SU-DHL-6 (cell line): ENCODE measurements at regions not wholly inside any gene's neighbourhood (a gene's known extent, or its start where the extent isn't known, plus 50 kb on each side); places are given as distances from the start of the nearest gene placed in this dataset.

Experiments
- H2AFZ ChIP-seq: fragments of 200-600 bp; sonication (generic); 2 replicates; pipeline ENCODE4 v1.6.1; 2014; ENCODE audit warnings: low read depth, mild to moderate bottlenecking, moderate library complexity, mixed read lengths, antibody characterized with exemption, low read length; ENCODE audit not compliant: severe bottlenecking
- H3F3A ChIP-seq: fragments of 200-600 bp; shearing (Covaris generic); 2 replicates; pipeline ENCODE4 v1.6.0; 2016; ENCODE audit warnings: antibody characterized with exemption, mild to moderate bottlenecking; ENCODE audit not compliant: insufficient read depth
- H3K27ac ChIP-seq: fragments of 200-600 bp; sonication (generic); 2 replicates; pipeline ENCODE4 v1.5.1; 2016; ENCODE audit warnings: low read depth, mild to moderate bottlenecking, low read length, moderate library complexity, mixed read lengths
- H3K27me3 ChIP-seq: fragments of 200-600 bp; sonication (generic), shearing (Covaris generic); 2 replicates; pipeline ENCODE4 v1.6.0; 2014; ENCODE audit warnings: mild to moderate bottlenecking, low read length
- H3K36me3 ChIP-seq: fragments of 200-600 bp; sonication (generic); 2 replicates; pipeline ENCODE4 v1.6.1; 2014; ENCODE audit warnings: mild to moderate bottlenecking, low read length, mixed read lengths
- H3K4me2 ChIP-seq: fragments of 300-600, 200-600 bp; shearing (Covaris generic), sonication (generic); 2 replicates; pipeline ENCODE4 v1.6.0; 2014; ENCODE audit warnings: low read length, low read depth, mild to moderate bottlenecking; ENCODE audit not compliant: poor library complexity, severe bottlenecking
- H3K4me3 ChIP-seq: fragments of 200-600 bp; sonication (generic); 2 replicates; pipeline ENCODE4 v1.5.1; 2014; ENCODE audit warnings: antibody characterized with exemption, low read length, mild to moderate bottlenecking, mixed read lengths; ENCODE audit not compliant: insufficient read depth, poor library complexity, severe bottlenecking
- H3K79me2 ChIP-seq: fragments of 200-600 bp; sonication (generic); 2 replicates; pipeline ENCODE4 v1.6.1; 2014; ENCODE audit warnings: mild to moderate bottlenecking, low read length, moderate library complexity; ENCODE audit not compliant: insufficient read depth
- H3K9ac ChIP-seq: fragments of 200-600 bp; sonication (generic); 2 replicates; pipeline ENCODE4 v1.7.0; 2014; ENCODE audit warnings: mild to moderate bottlenecking, low read length
- H3K9me2 ChIP-seq: fragments of 200-600 bp; sonication (generic); replicated peaks from 2 replicates; pipeline ENCODE4 v1.6.1; 2014; ENCODE audit warnings: low read length; ENCODE audit not compliant: insufficient read depth
- H3K9me3 ChIP-seq: fragments of 200-600 bp; sonication (generic); 2 replicates; pipeline ENCODE4 v1.6.1; 2014; ENCODE audit warnings: low read length, mixed read lengths; ENCODE audit not compliant: insufficient read depth
- H4K20me1 ChIP-seq: fragments of 200-600 bp; sonication (generic); 2 replicates; pipeline ENCODE4 v1.6.1; 2014; ENCODE audit warnings: low read depth, mild to moderate bottlenecking, antibody characterized with exemption, low read length, moderate library complexity, mixed read lengths
- EZH2phosphoT487 ChIP-seq: fragments of 200-600 bp; sonication (generic), shearing (Covaris generic); conservative IDR thresholded peaks from 2 replicates; pipeline ENCODE4 v1.6.1; 2018; ENCODE audit warnings: mild to moderate bottlenecking, antibody characterized with exemption, low read length, moderate library complexity, mixed read lengths
- TF ChIP-seq, protein P1 (sequence below): fragments of 200-600 bp; sonication (generic); IDR thresholded peaks from one replicate; pipeline ENCODE4 v1.5.1; 2017; ENCODE audit warnings: antibody characterized with exemption, mild to moderate bottlenecking, low read length, moderate library complexity; ENCODE audit not compliant: insufficient read depth, poor library complexity, severe bottlenecking

DNA sequence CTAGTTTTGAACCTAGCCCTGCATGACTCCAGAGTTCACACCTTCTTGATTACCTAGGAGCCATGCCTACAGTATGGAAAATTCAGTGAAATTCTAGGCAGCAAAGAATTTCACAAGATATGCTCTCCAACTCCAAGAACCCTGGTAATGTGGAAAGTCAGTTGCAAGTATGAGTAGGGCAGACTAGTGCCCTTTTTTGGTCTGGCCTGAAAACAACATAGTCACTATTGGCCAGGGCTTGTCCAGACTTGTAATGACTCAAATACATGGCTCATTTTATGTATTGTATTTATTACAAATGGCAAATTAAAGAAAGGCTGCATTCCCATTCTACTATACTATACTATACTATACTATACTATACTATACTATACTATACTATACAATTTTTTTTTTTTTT lies 160.4 kb downstream of the ESM1 start:
- H4K20me1 ChIP-seq, result no peaks in the 10 kb centered on the region
- no peak overlapping the region for H3K4me2 ChIP-seq
- no peaks in the 10 kb centered on the region for H3K9me3 ChIP-seq
- no peak for TF ChIP-seq EZH2phosphoT487
- TF ChIP-seq, protein P1, sequence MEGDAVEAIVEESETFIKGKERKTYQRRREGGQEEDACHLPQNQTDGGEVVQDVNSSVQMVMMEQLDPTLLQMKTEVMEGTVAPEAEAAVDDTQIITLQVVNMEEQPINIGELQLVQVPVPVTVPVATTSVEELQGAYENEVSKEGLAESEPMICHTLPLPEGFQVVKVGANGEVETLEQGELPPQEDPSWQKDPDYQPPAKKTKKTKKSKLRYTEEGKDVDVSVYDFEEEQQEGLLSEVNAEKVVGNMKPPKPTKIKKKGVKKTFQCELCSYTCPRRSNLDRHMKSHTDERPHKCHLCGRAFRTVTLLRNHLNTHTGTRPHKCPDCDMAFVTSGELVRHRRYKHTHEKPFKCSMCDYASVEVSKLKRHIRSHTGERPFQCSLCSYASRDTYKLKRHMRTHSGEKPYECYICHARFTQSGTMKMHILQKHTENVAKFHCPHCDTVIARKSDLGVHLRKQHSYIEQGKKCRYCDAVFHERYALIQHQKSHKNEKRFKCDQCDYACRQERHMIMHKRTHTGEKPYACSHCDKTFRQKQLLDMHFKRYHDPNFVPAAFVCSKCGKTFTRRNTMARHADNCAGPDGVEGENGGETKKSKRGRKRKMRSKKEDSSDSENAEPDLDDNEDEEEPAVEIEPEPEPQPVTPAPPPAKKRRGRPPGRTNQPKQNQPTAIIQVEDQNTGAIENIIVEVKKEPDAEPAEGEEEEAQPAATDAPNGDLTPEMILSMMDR, result no peak
- no peaks in the 10 kb centered on the region for H3K9me2 ChIP-seq
- no peak overlapping the region for H2AFZ ChIP-seq
- H3K36me3 ChIP-seq, result no peaks in the 10 kb centered on the region
- H3K4me3 ChIP-seq, result no peak overlapping the region
- no peaks in the 10 kb centered on the region for H3K79me2 ChIP-seq
- no peak overlapping the region for H3K9ac ChIP-seq
- no peak overlapping the region for H3K27ac ChIP-seq
- H3K27me3 ChIP-seq, result no peaks in the 10 kb centered on the region
- no peaks in the 10 kb centered on the region for H3F3A ChIP-seq

GRCh38 chr5:54823006-54823405 lies 162.4 kb downstream of the ESM1 start:
- Histone ChIP-seq H3K4me2 (no peak overlapping the region), H3K4me3 (no peak overlapping the region), H3K9me3 (no peaks in the 10 kb centered on the region), H2AFZ (no peak overlapping the region), H3K36me3 (no peaks in the 10 kb centered on the region), H3K27me3 (no peaks in the 10 kb centered on the region), H4K20me1 (no peaks in the 10 kb centered on the region), H3K9ac (no peak overlapping the region), H3K79me2 (no peaks in the 10 kb centered on the region), H3F3A (no peaks in the 10 kb centered on the region), H3K27ac (no peak overlapping the region), H3K9me2 (no peaks in the 10 kb centered on the region)
- TF ChIP-seq, protein P1, result no peak
- TF ChIP-seq EZH2phosphoT487, result no peak

DNA sequence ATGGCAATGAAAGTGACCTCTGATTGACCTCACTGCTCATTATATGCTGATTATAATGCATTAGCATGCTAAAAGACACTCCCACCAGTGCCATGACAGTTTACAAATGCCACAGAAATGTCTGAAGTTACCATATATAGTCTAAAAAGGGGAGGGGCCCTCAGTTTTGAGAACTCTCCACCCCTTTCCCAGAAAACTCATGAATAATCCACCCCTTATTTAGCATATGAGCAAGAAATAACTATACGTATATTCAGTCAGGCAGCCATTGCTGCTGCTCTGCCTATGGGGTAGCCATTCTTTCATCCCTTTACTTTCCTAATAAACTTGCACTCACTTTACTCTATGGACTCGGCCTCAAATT lies 163.1 kb downstream of the ESM1 start:
- no peaks in the 10 kb centered on the region for H3K9me2 ChIP-seq
- H3K9ac ChIP-seq, result no peak overlapping the region
- H3K27ac ChIP-seq, result no peak overlapping the region
- no peaks in the 10 kb centered on the region for H3K9me3 ChIP-seq
- no peaks in the 10 kb centered on the region for H3F3A ChIP-seq
- H3K27me3 ChIP-seq, result no peaks in the 10 kb centered on the region
- H4K20me1 ChIP-seq, result no peaks in the 10 kb centered on the region
- no peak overlapping the region for H3K4me3 ChIP-seq
- no peaks in the 10 kb centered on the region for H3K36me3 ChIP-seq
- TF ChIP-seq, protein P1, result no peak
- no peak for TF ChIP-seq EZH2phosphoT487
- no peaks in the 10 kb centered on the region for H3K79me2 ChIP-seq
- H2AFZ ChIP-seq, result no peak overlapping the region
- no peak overlapping the region for H3K4me2 ChIP-seq
